Prostate gland (tissue), 2 donors: ENCODE measurements at regions not wholly inside any gene's neighbourhood (a gene's known extent, or its start where the extent isn't known, plus 50 kb on each side); places are given as distances from the start of the nearest gene placed in this dataset.

Experiments used
- POLR2A ChIP-seq: fragments of 450-650 bp; IDR thresholded peaks from one replicate; pipeline ENCODE4 v1.6.1; 2016; ENCODE audit warnings: antibody characterized with exemption, mild to moderate bottlenecking
- POLR2AphosphoS5 ChIP-seq: sonication (generic); formaldehyde crosslinking; IDR thresholded peaks from one replicate; pipeline ENCODE4 v1.6.1; 2017; ENCODE audit warnings: antibody characterized with exemption
- TF ChIP-seq, protein P1 (sequence below), 4 experiments: fragments of 200-600 bp in 2 of 4; fragments of 450-650 bp in 2 of 4; sonication (generic) in 2 of 4; IDR thresholded peaks; 1 replicate in 3 of 4; 2 replicates in 1 of 4; pipeline ENCODE4 v1.5.1; 2016 to 2019; ENCODE audit warnings: antibody characterized with exemption in 4 of 4, mild to moderate bottlenecking in 2 of 4, moderate library complexity in 2 of 4

DNA sequence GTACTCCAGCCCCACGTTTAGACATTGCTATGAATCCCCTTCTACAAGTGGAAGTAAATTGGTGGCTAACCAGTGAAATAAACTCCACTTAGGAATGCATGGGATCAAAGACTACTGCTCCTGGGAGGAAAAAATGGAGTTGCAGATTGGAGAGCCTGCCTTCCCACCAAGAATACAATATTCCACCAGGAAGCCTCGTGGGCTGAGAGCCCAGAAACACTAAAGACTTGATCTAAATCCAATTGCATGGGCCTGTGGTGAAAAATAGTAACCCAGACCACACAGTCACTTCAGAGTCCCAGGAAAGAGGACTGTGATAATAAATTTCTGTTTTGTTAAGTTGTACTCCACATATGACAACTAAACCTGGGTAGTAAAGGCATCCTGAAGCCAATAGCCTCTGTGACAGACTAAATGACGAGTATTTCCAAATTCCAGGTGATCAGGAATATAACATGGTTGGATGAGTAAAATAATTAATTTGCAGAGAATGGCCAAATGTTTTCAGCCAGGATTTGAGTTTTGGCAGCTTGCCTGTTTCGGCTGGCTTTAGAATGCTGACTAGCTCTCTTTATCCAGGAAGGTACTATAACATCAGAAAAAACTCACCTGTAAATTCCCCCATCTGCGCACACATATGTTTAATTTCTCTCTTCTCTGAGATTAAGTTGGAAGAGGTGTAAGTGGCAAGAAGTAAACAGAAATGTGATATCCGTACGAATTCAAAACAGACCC is 480.3 kb downstream of the LIG4 start:
- TF ChIP-seq, protein P1, sequence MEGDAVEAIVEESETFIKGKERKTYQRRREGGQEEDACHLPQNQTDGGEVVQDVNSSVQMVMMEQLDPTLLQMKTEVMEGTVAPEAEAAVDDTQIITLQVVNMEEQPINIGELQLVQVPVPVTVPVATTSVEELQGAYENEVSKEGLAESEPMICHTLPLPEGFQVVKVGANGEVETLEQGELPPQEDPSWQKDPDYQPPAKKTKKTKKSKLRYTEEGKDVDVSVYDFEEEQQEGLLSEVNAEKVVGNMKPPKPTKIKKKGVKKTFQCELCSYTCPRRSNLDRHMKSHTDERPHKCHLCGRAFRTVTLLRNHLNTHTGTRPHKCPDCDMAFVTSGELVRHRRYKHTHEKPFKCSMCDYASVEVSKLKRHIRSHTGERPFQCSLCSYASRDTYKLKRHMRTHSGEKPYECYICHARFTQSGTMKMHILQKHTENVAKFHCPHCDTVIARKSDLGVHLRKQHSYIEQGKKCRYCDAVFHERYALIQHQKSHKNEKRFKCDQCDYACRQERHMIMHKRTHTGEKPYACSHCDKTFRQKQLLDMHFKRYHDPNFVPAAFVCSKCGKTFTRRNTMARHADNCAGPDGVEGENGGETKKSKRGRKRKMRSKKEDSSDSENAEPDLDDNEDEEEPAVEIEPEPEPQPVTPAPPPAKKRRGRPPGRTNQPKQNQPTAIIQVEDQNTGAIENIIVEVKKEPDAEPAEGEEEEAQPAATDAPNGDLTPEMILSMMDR (IDR thresholded peaks at IDR 0.05) = no peak
- no peak for TF ChIP-seq POLR2A
- no peak for TF ChIP-seq POLR2AphosphoS5
